ENCODE measurements at regions not wholly inside any gene's neighbourhood (a gene's known extent, or its start where the extent isn't known, plus 50 kb on each side); places are given as distances from the start of the nearest gene placed in this dataset.
A peak's percentile ranks its signal among the peaks of the same experiment; 100 is the strongest.

DNA sequence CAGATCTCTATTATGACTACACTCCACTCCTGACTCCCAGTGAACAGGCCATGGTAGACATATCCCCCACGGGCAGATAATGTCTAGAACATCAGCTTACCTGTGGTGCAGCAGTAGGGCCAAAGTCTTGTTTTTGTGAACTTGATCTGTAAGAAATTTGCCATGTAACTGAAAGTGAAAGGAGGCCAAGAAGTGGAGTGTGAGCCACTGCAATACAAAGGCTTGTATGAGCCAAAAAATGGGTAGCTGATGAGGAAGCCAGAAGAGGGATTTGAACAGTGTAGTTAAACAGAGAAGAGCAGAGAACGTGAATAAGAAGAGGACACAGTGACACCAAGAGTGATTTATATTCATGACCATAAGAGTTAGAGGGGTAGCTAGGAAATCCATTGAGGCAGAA is 361.7 kb downstream of the DMRT2 start:
- DNase-seq (ENCODE audit: low read depth) = no peak
- H3K4me3 ChIP-seq (ENCODE audit: low read depth, low read length) = no peak overlapping the region
- TF ChIP-seq, protein P1, sequence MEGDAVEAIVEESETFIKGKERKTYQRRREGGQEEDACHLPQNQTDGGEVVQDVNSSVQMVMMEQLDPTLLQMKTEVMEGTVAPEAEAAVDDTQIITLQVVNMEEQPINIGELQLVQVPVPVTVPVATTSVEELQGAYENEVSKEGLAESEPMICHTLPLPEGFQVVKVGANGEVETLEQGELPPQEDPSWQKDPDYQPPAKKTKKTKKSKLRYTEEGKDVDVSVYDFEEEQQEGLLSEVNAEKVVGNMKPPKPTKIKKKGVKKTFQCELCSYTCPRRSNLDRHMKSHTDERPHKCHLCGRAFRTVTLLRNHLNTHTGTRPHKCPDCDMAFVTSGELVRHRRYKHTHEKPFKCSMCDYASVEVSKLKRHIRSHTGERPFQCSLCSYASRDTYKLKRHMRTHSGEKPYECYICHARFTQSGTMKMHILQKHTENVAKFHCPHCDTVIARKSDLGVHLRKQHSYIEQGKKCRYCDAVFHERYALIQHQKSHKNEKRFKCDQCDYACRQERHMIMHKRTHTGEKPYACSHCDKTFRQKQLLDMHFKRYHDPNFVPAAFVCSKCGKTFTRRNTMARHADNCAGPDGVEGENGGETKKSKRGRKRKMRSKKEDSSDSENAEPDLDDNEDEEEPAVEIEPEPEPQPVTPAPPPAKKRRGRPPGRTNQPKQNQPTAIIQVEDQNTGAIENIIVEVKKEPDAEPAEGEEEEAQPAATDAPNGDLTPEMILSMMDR (IDR thresholded peaks at IDR 0.05; ENCODE audit: insufficient read depth, low read depth, low read length, missing control alignments) = no peak

DNA sequence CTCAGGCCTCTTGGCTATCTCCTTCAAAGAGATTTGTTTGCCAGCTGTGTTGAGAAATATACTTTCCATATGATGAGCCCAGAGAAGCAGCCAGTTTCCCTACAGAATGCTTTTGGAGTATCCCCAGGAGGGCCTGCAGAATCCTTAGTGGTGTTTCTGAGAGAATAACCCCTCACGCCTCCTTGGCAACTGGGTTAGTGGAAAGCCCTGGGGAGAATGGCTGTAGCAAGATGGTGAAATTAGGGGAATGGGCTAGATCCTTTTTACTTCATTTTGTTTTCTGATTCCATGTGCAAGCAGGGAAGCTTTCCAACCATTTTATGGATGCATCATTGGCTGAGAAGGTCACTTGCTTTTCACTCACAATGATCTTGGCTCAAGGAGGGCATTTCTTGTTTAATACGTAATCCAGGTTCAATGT is 364.6 kb downstream of the DMRT2 start:
- TF ChIP-seq, protein P1 (IDR thresholded peaks at IDR 0.05; ENCODE audit: insufficient read depth, low read depth, low read length, missing control alignments) = no peak
- DNase-seq (ENCODE audit: low read depth) = no peak
- no peak overlapping the region for H3K4me3 ChIP-seq (ENCODE audit: low read depth, low read length)

DNA sequence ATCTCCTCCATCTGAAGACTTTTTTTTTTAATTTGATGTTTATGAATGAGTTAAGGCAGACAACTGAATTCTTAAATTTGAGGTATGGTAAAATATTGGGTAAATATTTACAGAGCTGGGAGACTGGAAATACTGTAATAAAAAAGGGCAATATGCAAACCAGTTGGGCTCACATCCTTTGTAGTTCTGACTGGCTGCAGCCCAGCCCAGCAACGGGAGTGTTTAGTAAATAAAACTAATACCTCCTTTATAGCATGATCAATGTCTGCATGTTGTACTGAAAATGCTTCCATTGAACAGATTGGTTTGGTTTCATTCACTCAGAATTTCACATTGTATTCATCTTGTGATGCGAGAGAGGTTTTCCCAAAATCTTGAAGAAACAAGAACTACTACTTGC is 365.0 kb downstream of the DMRT2 start:
- H3K4me3 ChIP-seq (ENCODE audit: low read depth, low read length) = no peak overlapping the region
- no peak for DNase-seq (ENCODE audit: low read depth)
- TF ChIP-seq, protein P1 (IDR thresholded peaks at IDR 0.05; ENCODE audit: insufficient read depth, low read depth, low read length, missing control alignments) = no peak

DNA sequence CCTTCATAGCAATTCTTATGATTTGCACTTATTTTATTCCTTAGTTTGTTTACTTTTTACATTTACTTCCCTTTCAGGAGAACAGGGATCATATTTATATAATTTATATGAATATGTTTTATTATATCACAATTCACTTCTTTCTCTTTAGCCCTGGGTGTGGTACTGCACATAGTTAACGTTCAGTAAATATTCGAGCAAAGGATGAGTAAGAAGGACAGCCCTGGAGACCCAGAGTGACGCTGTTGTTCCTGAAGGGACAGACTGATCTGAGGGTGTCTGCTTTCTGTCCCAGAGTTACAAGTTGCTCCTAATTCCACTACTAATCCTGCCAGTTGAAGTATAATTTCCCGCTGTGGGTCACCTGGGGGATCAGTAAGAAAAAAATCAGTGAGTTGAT is 366.1 kb downstream of the DMRT2 start:
- TF ChIP-seq, protein P1 (IDR thresholded peaks at IDR 0.05; ENCODE audit: insufficient read depth, low read depth, low read length, missing control alignments) = no peak
- no peak overlapping the region for H3K4me3 ChIP-seq (ENCODE audit: low read depth, low read length)
- no peak for DNase-seq (ENCODE audit: low read depth)

DNA sequence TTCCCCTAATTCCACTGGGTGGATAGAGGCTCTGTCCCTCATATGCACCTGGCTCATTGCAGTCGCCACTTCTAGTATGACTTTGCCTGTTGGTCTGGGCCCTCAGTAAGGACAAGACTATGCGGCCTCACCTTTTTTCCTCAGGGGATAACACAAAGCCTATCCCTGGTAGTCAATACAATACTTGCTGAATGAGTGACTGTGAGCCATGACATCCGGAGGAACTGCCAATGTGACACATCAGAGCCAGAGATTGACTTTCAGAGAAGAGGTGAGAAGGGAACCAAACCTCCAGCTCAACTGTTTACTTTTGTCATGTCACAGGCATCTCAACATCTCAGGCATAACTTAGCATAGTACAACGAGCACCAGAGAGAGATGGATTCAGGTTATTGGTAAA is 371.3 kb downstream of the DMRT2 start:
- DNase-seq (ENCODE audit: low read depth) = no peak
- H3K4me3 ChIP-seq (ENCODE audit: low read depth, low read length) = no peak overlapping the region
- TF ChIP-seq, protein P1 (IDR thresholded peaks at IDR 0.05; ENCODE audit: insufficient read depth, low read depth, low read length, missing control alignments) = no peak

DNA sequence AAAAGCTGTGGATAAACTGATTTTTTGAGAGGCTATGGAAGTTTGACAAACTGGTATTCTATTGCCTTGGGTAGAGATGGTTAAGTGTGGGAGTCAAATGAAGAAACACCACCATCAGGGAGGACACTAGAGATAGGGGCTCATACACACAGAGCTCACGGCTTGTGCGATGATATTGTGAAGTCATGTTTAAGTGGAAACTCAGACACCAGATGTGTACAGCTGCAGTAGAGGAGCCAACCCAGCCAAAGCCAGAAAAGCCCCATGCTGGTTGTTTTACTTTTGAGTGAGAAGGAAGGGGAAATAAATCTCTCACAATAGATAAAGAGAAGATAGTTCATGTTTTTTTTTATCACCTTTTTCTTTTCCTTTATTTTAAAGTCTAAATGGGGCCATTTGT is 377.7 kb downstream of the DMRT2 start:
- no peak for DNase-seq (ENCODE audit: low read depth)
- TF ChIP-seq, protein P1 (IDR thresholded peaks at IDR 0.05; ENCODE audit: insufficient read depth, low read depth, low read length, missing control alignments) = no peak
- H3K4me3 ChIP-seq (ENCODE audit: low read depth, low read length) = no peak overlapping the region

DNA sequence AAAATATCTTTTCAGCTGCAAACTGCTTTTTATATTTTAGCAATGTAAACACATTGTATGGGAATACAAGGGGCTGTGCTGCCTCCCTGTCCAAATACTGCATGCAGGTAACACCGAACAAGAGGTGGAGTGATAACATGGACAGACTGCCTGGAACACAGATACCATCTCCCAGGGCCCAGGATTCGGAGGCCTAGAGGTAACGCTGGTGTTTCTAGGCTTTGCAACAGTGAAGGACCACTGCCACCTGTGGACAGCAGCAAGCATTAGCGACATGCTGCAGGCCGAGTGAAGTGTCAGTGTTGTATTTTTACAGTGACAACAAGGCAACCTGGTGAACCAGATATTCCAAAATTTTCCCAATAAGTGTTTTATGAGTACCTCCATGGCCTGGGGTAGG is 379.1 kb downstream of the DMRT2 start:
- no peak overlapping the region for H3K4me3 ChIP-seq (ENCODE audit: low read depth, low read length)
- DNase-seq (ENCODE audit: low read depth) = peak; percentile 15
- TF ChIP-seq, protein P1 (IDR thresholded peaks at IDR 0.05; ENCODE audit: insufficient read depth, low read depth, low read length, missing control alignments) = peak; percentile 26
